ENCODE measurements at regions not wholly inside any gene's neighbourhood (a gene's known extent, or its start where the extent isn't known, plus 50 kb on each side); places are given as distances from the start of the nearest gene placed in this dataset.

DNA sequence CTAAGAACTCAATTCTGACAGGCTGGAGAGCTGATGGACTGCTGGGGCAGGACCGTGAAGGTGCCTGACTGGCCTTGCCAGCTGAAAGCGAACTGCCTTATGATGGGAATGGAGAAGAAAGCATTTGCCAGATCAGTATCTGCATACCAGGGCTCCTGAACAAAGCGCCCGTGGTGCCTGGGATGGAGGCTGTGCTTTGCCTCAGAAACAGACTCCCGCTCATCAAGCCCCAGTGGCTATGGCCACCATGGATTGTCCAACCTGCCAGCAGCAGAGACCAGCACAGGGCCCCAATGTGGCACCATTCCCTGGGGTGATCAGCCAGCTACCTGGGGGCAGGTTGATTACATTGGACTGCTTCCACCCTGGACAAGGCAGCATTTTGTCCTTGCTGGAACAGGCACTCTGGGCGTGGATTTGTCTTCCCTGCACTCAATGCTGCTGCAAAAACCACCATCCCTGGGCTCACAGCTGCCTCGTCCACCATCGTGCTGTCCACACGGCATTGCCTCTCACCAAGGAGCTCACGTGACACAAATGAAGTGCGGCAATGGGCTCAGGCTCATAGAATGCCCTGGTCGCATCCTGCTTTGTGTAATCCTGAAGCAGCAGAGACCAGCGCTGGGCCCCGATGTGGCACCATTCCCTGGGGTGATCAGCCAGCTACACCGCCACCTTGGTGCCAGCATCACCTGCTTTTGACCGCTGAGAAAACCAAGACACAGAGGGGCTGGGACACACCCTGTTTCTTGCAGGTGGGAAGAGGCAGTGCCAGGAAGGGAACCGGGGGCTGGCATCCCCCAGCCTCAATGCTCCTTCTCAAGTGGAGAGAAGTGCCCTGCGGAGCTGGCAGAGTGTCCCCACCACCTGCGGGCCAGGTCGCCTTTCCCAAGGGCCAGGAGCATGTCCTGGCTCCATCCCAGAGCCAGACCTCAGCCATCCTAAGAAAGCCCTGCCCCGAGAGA is 1367.5 kb downstream of the BRD1 start:
- TF ChIP-seq, protein P1, sequence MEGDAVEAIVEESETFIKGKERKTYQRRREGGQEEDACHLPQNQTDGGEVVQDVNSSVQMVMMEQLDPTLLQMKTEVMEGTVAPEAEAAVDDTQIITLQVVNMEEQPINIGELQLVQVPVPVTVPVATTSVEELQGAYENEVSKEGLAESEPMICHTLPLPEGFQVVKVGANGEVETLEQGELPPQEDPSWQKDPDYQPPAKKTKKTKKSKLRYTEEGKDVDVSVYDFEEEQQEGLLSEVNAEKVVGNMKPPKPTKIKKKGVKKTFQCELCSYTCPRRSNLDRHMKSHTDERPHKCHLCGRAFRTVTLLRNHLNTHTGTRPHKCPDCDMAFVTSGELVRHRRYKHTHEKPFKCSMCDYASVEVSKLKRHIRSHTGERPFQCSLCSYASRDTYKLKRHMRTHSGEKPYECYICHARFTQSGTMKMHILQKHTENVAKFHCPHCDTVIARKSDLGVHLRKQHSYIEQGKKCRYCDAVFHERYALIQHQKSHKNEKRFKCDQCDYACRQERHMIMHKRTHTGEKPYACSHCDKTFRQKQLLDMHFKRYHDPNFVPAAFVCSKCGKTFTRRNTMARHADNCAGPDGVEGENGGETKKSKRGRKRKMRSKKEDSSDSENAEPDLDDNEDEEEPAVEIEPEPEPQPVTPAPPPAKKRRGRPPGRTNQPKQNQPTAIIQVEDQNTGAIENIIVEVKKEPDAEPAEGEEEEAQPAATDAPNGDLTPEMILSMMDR (IDR thresholded peaks at IDR 0.05) = no peak
- TF ChIP-seq, protein P2, sequence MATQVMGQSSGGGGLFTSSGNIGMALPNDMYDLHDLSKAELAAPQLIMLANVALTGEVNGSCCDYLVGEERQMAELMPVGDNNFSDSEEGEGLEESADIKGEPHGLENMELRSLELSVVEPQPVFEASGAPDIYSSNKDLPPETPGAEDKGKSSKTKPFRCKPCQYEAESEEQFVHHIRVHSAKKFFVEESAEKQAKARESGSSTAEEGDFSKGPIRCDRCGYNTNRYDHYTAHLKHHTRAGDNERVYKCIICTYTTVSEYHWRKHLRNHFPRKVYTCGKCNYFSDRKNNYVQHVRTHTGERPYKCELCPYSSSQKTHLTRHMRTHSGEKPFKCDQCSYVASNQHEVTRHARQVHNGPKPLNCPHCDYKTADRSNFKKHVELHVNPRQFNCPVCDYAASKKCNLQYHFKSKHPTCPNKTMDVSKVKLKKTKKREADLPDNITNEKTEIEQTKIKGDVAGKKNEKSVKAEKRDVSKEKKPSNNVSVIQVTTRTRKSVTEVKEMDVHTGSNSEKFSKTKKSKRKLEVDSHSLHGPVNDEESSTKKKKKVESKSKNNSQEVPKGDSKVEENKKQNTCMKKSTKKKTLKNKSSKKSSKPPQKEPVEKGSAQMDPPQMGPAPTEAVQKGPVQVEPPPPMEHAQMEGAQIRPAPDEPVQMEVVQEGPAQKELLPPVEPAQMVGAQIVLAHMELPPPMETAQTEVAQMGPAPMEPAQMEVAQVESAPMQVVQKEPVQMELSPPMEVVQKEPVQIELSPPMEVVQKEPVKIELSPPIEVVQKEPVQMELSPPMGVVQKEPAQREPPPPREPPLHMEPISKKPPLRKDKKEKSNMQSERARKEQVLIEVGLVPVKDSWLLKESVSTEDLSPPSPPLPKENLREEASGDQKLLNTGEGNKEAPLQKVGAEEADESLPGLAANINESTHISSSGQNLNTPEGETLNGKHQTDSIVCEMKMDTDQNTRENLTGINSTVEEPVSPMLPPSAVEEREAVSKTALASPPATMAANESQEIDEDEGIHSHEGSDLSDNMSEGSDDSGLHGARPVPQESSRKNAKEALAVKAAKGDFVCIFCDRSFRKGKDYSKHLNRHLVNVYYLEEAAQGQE (IDR thresholded peaks at IDR 0.05; ENCODE audit: insufficient read depth in 1 of 2, low read depth in 2 of 2, low read length in 1 of 2) = no peak
- TF ChIP-seq POLR2AphosphoS5 (IDR thresholded peaks at IDR 0.05; ENCODE audit: low read depth, low read length) (no peak), SIN3A (IDR thresholded peaks at IDR 0.05; ENCODE audit: borderline replicate concordance, insufficient read depth, low read depth, low read length) (no peak)

Measured in Panc1 (cell line).